ENCODE measurements at regions not wholly inside any gene's neighbourhood (a gene's known extent, or its start where the extent isn't known, plus 50 kb on each side); places are given as distances from the start of the nearest gene placed in this dataset.

- TF ChIP-seq ZNF462 (CRISPR knock-in tag; IDR thresholded peaks at IDR 0.05) (no peak), NANOG (IDR thresholded peaks at IDR 0.05; ENCODE audit: borderline replicate concordance) (no peak), STAT1 (IDR thresholded peaks at IDR 0.05; ENCODE audit: unreplicated experiment) (no peak), ZNF114 (CRISPR knock-in tag; IDR thresholded peaks at IDR 0.05) (no peak), CREB1 (CRISPR knock-in tag; IDR thresholded peaks at IDR 0.05; ENCODE audit: low read depth) (no peak)
Observed at GRCh38 chr3:156768390-156768789, 57.8 kb upstream of the LEKR1 start (continued).

- ATAC-seq, result no peak
- Histone ChIP-seq H3F3A (replicated peaks; ENCODE audit: low read depth) (no peaks in the 10 kb centered on the region), H3K27ac (ENCODE audit: low read depth) (no peak overlapping the region), H3K36me3 (ENCODE audit: insufficient read depth) (no peaks in the 10 kb centered on the region), H3K4me3 (no peak overlapping the region), H2AFZ (no peak overlapping the region), H3K9me2 (ENCODE audit: insufficient read depth) (no peaks in the 10 kb centered on the region; the same call in 1 of the 2 replicates), H3K27me3 (ENCODE audit: insufficient read depth) (no peaks in the 10 kb centered on the region), H3K4me1 (ENCODE audit: insufficient read depth) (no peaks in the 10 kb centered on the region), H4K20me1 (replicated peaks; ENCODE audit: insufficient read depth) (no peaks in the 10 kb centered on the region), H3K4me2 (no peak overlapping the region), H3K79me2 (replicated peaks; ENCODE audit: insufficient read depth) (no peaks in the 10 kb centered on the region)
- H3K9me3 Mint-ChIP-seq, result no peaks in the 10 kb centered on the region
- DNase-seq (ENCODE audit: low spot score), result no peak
- no peaks in the 10 kb centered on the region for H3K4me1 Mint-ChIP-seq
- H3K4me3 Mint-ChIP-seq, result no peak overlapping the region
- no peaks in the 10 kb centered on the region for H3K27me3 Mint-ChIP-seq (ENCODE audit: insufficient read depth, low read depth, poor library complexity)
- no peak overlapping the region for H3K27ac Mint-ChIP-seq
- no peaks in the 10 kb centered on the region for H3K36me3 Mint-ChIP-seq (ENCODE audit: low read depth)
- no peak for TF ChIP-seq EZH2phosphoT487 (IDR thresholded peaks at IDR 0.05; ENCODE audit: unreplicated experiment)
- no peak for TF ChIP-seq STAT1 (IDR thresholded peaks at IDR 0.05; ENCODE audit: unreplicated experiment)
- TF ChIP-seq CTCF (conservative IDR thresholded peaks at IDR 0.05; ENCODE audit: low read depth in 2 of 2), result no peak
Observed at GRCh38 chr3:156769721-156770654, 56.2 kb upstream of the LEKR1 start.

All from GM23338 (cell line).